ENCODE measurements at regions not wholly inside any gene's neighbourhood (a gene's known extent, or its start where the extent isn't known, plus 50 kb on each side); places are given as distances from the start of the nearest gene placed in this dataset.
A peak's percentile ranks its signal among the peaks of the same experiment; 100 is the strongest.

- Mint-ChIP-seq H3K4me3 (no peak overlapping the region), H3K9me3 (peaks cover 47% of the 10 kb centered on the region), H3K27me3 (ENCODE audit: low read depth) (no peaks in the 10 kb centered on the region), H3K36me3 (ENCODE audit: insufficient read depth) (no peaks in the 10 kb centered on the region), H3K4me1 (ENCODE audit: low read depth) (no peaks in the 10 kb centered on the region)
- no peak for DNase-seq
- no peak for ATAC-seq
Observed at GRCh38 chr4:13108096-13108495, 376.0 kb downstream of the RAB28 start.

GRCh38 chr4:13103382-13104015, 380.6 kb downstream of the RAB28 start:
- H3K4me3 Mint-ChIP-seq = no peak overlapping the region
- H3K36me3 Mint-ChIP-seq (ENCODE audit: insufficient read depth) = no peaks in the 10 kb centered on the region
- H3K4me1 Mint-ChIP-seq (ENCODE audit: low read depth) = no peaks in the 10 kb centered on the region
- no peak for DNase-seq
- H3K9me3 Mint-ChIP-seq = peaks cover 13% of the 10 kb centered on the region
- ATAC-seq = no peak
- H3K27me3 Mint-ChIP-seq (ENCODE audit: low read depth) = no peaks in the 10 kb centered on the region

GRCh38 chr4:13102092-13102742, 381.9 kb downstream of the RAB28 start:
- Mint-ChIP-seq H3K27me3 (ENCODE audit: low read depth) (no peaks in the 10 kb centered on the region), H3K9me3 (peaks cover under 1% of the 10 kb centered on the region), H3K4me1 (ENCODE audit: low read depth) (no peaks in the 10 kb centered on the region), H3K36me3 (ENCODE audit: insufficient read depth) (no peaks in the 10 kb centered on the region), H3K4me3 (no peak overlapping the region)
- ATAC-seq = no peak
- DNase-seq = no peak

GRCh38 chr4:13097971-13098370, 386.2 kb downstream of the RAB28 start:
- no peak for DNase-seq
- H3K4me1 Mint-ChIP-seq (ENCODE audit: low read depth) = no peaks in the 10 kb centered on the region
- no peak overlapping the region for H3K4me3 Mint-ChIP-seq
- H3K27me3 Mint-ChIP-seq (ENCODE audit: low read depth) = no peaks in the 10 kb centered on the region
- no peak for ATAC-seq
- H3K9me3 Mint-ChIP-seq = no peaks in the 10 kb centered on the region
- no peaks in the 10 kb centered on the region for H3K36me3 Mint-ChIP-seq (ENCODE audit: insufficient read depth)

- Mint-ChIP-seq H3K4me3 (no peak overlapping the region), H3K27me3 (ENCODE audit: low read depth) (no peaks in the 10 kb centered on the region), H3K36me3 (ENCODE audit: insufficient read depth) (no peaks in the 10 kb centered on the region), H3K4me1 (ENCODE audit: low read depth) (no peaks in the 10 kb centered on the region), H3K9me3 (no peaks in the 10 kb centered on the region)
- DNase-seq (no peak), ATAC-seq (no peak)
Observed at GRCh38 chr4:13095722-13096121, 388.4 kb downstream of the RAB28 start.

- H3K27me3 Mint-ChIP-seq (ENCODE audit: low read depth) = no peaks in the 10 kb centered on the region
- H3K36me3 Mint-ChIP-seq (ENCODE audit: insufficient read depth) = no peaks in the 10 kb centered on the region
- H3K9me3 Mint-ChIP-seq = no peaks in the 10 kb centered on the region
- ATAC-seq = no peak
- no peak overlapping the region for H3K4me3 Mint-ChIP-seq
- no peak for DNase-seq
- H3K4me1 Mint-ChIP-seq (ENCODE audit: low read depth) = no peaks in the 10 kb centered on the region
Observed at GRCh38 chr4:13093170-13093569, 391.0 kb downstream of the RAB28 start.

- Mint-ChIP-seq H3K9me3 (no peaks in the 10 kb centered on the region), H3K4me3 (no peak overlapping the region), H3K36me3 (ENCODE audit: insufficient read depth) (no peaks in the 10 kb centered on the region), H3K27me3 (ENCODE audit: low read depth) (no peaks in the 10 kb centered on the region), H3K4me1 (ENCODE audit: low read depth) (no peaks in the 10 kb centered on the region)
- DNase-seq (no peak), ATAC-seq (no peak)
Observed at GRCh38 chr4:13092702-13093101, 391.4 kb downstream of the RAB28 start.

GRCh38 chr4:13089659-13089998, 394.5 kb downstream of the RAB28 start:
- Mint-ChIP-seq H3K27me3 (ENCODE audit: low read depth) (no peaks in the 10 kb centered on the region), H3K4me3 (no peak overlapping the region), H3K36me3 (ENCODE audit: insufficient read depth) (no peaks in the 10 kb centered on the region), H3K9me3 (peaks cover 1% of the 10 kb centered on the region), H3K4me1 (ENCODE audit: low read depth) (no peaks in the 10 kb centered on the region)
- ATAC-seq = no peak
- no peak for DNase-seq

GRCh38 chr4:13088726-13089658, 395.1 kb downstream of the RAB28 start:
- H3K9me3 Mint-ChIP-seq = peaks cover 3% of the 10 kb centered on the region

GRCh38 chr4:13087041-13087440, 397.1 kb downstream of the RAB28 start:
- Mint-ChIP-seq H3K4me1 (ENCODE audit: low read depth) (no peaks in the 10 kb centered on the region), H3K9me3 (peaks cover 15% of the 10 kb centered on the region), H3K4me3 (no peak overlapping the region), H3K27me3 (ENCODE audit: low read depth) (no peaks in the 10 kb centered on the region), H3K36me3 (ENCODE audit: insufficient read depth) (no peaks in the 10 kb centered on the region)
- ATAC-seq = no peak
- DNase-seq = no peak

More at GRCh38 chr4:13088726-13089658, 395.1 kb downstream of the RAB28 start:
- Mint-ChIP-seq H3K27me3 (ENCODE audit: low read depth) (no peaks in the 10 kb centered on the region), H3K4me1 (ENCODE audit: low read depth) (no peaks in the 10 kb centered on the region), H3K4me3 (no peak overlapping the region), H3K36me3 (ENCODE audit: insufficient read depth) (no peaks in the 10 kb centered on the region)
- DNase-seq (no peak), ATAC-seq (no peak)

GRCh38 chr4:13084210-13084609, 399.9 kb downstream of the RAB28 start:
- DNase-seq = no peak
- ATAC-seq = no peak
- Mint-ChIP-seq H3K4me3 (no peak overlapping the region), H3K27me3 (ENCODE audit: low read depth) (no peaks in the 10 kb centered on the region), H3K4me1 (ENCODE audit: low read depth) (no peaks in the 10 kb centered on the region), H3K36me3 (ENCODE audit: insufficient read depth) (no peaks in the 10 kb centered on the region), H3K9me3 (peaks cover 30% of the 10 kb centered on the region)

GRCh38 chr4:13081830-13082229, 402.3 kb downstream of the RAB28 start:
- ATAC-seq = no peak
- H3K9me3 Mint-ChIP-seq = peaks cover 30% of the 10 kb centered on the region
- H3K4me1 Mint-ChIP-seq (ENCODE audit: low read depth) = no peaks in the 10 kb centered on the region
- DNase-seq = no peak
- no peaks in the 10 kb centered on the region for H3K36me3 Mint-ChIP-seq (ENCODE audit: insufficient read depth)
- H3K27me3 Mint-ChIP-seq (ENCODE audit: low read depth) = no peaks in the 10 kb centered on the region
- no peak overlapping the region for H3K4me3 Mint-ChIP-seq

GRCh38 chr4:13067077-13067476, 417.1 kb downstream of the RAB28 start:
- DNase-seq (no peak), ATAC-seq (no peak)
- no peaks in the 10 kb centered on the region for H3K36me3 Mint-ChIP-seq (ENCODE audit: insufficient read depth)
- H3K4me1 Mint-ChIP-seq (ENCODE audit: low read depth) = no peaks in the 10 kb centered on the region
- H3K9me3 Mint-ChIP-seq = peaks cover 12% of the 10 kb centered on the region
- H3K4me3 Mint-ChIP-seq = no peak overlapping the region
- H3K27me3 Mint-ChIP-seq (ENCODE audit: low read depth) = no peaks in the 10 kb centered on the region

GRCh38 chr4:13059019-13059418, 425.1 kb downstream of the RAB28 start:
- peaks cover 5% of the 10 kb centered on the region for H3K9me3 Mint-ChIP-seq
- DNase-seq (no peak), ATAC-seq (peak in 1 of 2 donors; percentile 23)
- H3K27me3 Mint-ChIP-seq (ENCODE audit: low read depth) = no peaks in the 10 kb centered on the region
- no peak overlapping the region for H3K4me3 Mint-ChIP-seq
- H3K4me1 Mint-ChIP-seq (ENCODE audit: low read depth) = no peaks in the 10 kb centered on the region
- no peaks in the 10 kb centered on the region for H3K36me3 Mint-ChIP-seq (ENCODE audit: insufficient read depth)
